ENCODE measurements at regions not wholly inside any gene's neighbourhood (a gene's known extent, or its start where the extent isn't known, plus 50 kb on each side); places are given as distances from the start of the nearest gene placed in this dataset.

DNA sequence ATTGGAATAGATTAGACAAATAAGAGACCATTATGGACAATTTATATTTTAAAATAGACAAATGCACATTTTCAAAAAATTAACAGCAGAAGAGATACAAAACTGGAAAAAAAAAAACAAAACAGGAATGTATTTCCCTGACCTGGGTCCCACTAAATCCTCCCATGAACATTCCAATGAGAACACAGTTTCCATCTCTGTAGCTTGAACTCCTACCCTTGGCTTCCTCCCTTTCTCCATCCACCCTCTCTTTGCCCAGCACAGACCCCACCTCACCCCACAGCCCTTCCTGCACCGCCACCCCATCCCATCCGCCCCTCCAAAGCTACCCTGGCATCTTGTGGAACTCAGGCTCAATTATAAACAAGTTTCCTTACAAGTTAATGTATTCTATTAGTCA is 71.2 kb upstream of the MPP7 start:
- Histone ChIP-seq H3K9me3 (replicated peaks; ENCODE audit: insufficient read depth, low read length) (no peaks in the 10 kb centered on the region), H4K20me1 (ENCODE audit: insufficient read depth, low read length) (no peaks in the 10 kb centered on the region), H3K4me3 (ENCODE audit: low read length) (no peak overlapping the region), H3K79me2 (ENCODE audit: low read length) (no peaks in the 10 kb centered on the region), H3K9me2 (replicated peaks; ENCODE audit: insufficient read depth, low read length) (no peaks in the 10 kb centered on the region), H3K27me3 (replicated peaks; ENCODE audit: insufficient read depth, low read length) (peaks cover 44% of the 10 kb centered on the region), H3F3A (ENCODE audit: insufficient read depth, low read length) (no peaks in the 10 kb centered on the region), H3K36me3 (replicated peaks; ENCODE audit: insufficient read depth, low read length) (no peaks in the 10 kb centered on the region), H3K4me1 (ENCODE audit: low read length) (no peaks in the 10 kb centered on the region), H3K4me2 (ENCODE audit: low read depth, low read length) (no peak overlapping the region), H3K9ac (ENCODE audit: low read length) (no peak overlapping the region), H3K27ac (ENCODE audit: low read length) (no peak overlapping the region), H2AFZ (ENCODE audit: low read length) (no peak overlapping the region)
- TF ChIP-seq, protein P1, sequence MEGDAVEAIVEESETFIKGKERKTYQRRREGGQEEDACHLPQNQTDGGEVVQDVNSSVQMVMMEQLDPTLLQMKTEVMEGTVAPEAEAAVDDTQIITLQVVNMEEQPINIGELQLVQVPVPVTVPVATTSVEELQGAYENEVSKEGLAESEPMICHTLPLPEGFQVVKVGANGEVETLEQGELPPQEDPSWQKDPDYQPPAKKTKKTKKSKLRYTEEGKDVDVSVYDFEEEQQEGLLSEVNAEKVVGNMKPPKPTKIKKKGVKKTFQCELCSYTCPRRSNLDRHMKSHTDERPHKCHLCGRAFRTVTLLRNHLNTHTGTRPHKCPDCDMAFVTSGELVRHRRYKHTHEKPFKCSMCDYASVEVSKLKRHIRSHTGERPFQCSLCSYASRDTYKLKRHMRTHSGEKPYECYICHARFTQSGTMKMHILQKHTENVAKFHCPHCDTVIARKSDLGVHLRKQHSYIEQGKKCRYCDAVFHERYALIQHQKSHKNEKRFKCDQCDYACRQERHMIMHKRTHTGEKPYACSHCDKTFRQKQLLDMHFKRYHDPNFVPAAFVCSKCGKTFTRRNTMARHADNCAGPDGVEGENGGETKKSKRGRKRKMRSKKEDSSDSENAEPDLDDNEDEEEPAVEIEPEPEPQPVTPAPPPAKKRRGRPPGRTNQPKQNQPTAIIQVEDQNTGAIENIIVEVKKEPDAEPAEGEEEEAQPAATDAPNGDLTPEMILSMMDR (IDR thresholded peaks at IDR 0.05; ENCODE audit: low read length), result no peak
- TF ChIP-seq EZH2phosphoT487 (IDR thresholded peaks at IDR 0.05; ENCODE audit: low read length) (no peak), EZH2 (optimal IDR thresholded peaks at IDR 0.05; ENCODE audit: low read depth, low read length) (no peak)
- DNase-seq, result no peak

DNA sequence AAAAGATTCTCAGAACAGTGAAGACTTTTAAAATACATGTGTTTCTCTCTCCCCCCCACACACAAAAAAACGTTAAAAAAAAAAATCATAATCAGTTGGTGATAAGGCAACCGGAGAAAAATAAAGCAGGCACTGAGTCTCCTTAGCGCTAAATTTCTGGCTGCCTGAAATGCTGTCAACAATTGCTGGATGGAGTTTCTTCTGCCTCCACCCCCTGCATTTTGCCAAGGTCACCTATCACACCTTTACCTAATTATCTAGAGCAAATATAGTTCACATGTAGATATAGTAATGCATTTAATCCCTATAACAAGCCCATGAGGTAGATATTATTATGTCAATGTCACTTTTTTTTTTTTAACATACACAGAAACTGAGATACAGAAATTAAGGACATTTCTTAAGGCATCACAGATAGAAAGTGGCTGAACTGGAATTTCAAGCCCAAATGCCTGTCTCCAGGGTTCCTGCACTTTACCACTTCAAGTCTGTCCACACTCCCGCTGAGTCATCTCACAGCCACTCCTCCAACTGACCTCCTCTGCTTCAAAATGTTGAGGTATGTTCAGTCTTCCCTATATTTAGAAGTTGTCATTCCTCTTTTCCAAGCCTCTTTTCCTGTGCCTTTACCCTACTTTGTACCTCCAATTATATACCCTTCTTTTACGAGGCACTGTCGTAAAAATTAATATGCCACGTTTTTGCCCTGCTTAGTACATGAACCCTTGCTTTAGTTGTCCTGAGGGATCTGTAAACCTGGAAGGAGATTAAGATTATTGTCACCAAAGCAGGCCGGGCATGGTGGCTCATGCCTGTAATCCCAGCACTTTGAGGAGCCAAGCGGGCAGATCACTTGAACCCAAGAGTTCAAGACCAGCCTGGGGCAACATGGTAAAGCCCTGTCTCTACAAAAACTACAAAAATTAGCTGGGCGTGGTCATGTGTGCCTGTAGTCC is 72.8 kb upstream of the MPP7 start:
- TF ChIP-seq, protein P1 (IDR thresholded peaks at IDR 0.05; ENCODE audit: low read length), result no peak
- TF ChIP-seq EZH2phosphoT487 (IDR thresholded peaks at IDR 0.05; ENCODE audit: low read length), result no peak
- TF ChIP-seq EZH2 (optimal IDR thresholded peaks at IDR 0.05; ENCODE audit: low read depth, low read length), result no peak
- H3K4me2 ChIP-seq (ENCODE audit: low read depth, low read length), result no peak overlapping the region
- H3K27me3 ChIP-seq (replicated peaks; ENCODE audit: insufficient read depth, low read length), result peaks cover 28% of the 10 kb centered on the region
- no peaks in the 10 kb centered on the region for H3K36me3 ChIP-seq (replicated peaks; ENCODE audit: insufficient read depth, low read length)
- no peaks in the 10 kb centered on the region for H4K20me1 ChIP-seq (ENCODE audit: insufficient read depth, low read length)
- H3K4me3 ChIP-seq (ENCODE audit: low read length), result no peak overlapping the region
- H3K4me1 ChIP-seq (ENCODE audit: low read length), result no peaks in the 10 kb centered on the region
- H3K27ac ChIP-seq (ENCODE audit: low read length), result no peak overlapping the region
- H3K9me2 ChIP-seq (replicated peaks; ENCODE audit: insufficient read depth, low read length), result no peaks in the 10 kb centered on the region
- no peaks in the 10 kb centered on the region for H3K79me2 ChIP-seq (ENCODE audit: low read length)
- no peak overlapping the region for H2AFZ ChIP-seq (ENCODE audit: low read length)
- no peaks in the 10 kb centered on the region for H3K9me3 ChIP-seq (replicated peaks; ENCODE audit: insufficient read depth, low read length)
- no peaks in the 10 kb centered on the region for H3F3A ChIP-seq (ENCODE audit: insufficient read depth, low read length)
- no peak for DNase-seq
- no peak overlapping the region for H3K9ac ChIP-seq (ENCODE audit: low read length)

GRCh38 chr10:28378986-28379585 is 76.2 kb upstream of the MPP7 start:
- H3K27me3 ChIP-seq (replicated peaks; ENCODE audit: insufficient read depth, low read length), result peaks cover 10% of the 10 kb centered on the region
- H2AFZ ChIP-seq (ENCODE audit: low read length), result no peak overlapping the region
- TF ChIP-seq EZH2 (optimal IDR thresholded peaks at IDR 0.05; ENCODE audit: low read depth, low read length), result no peak
- TF ChIP-seq, protein P1 (IDR thresholded peaks at IDR 0.05; ENCODE audit: low read length), result no peak
- TF ChIP-seq EZH2phosphoT487 (IDR thresholded peaks at IDR 0.05; ENCODE audit: low read length), result no peak

More at GRCh38 chr10:28378986-28379585, 76.2 kb upstream of the MPP7 start:
- Histone ChIP-seq H3K27ac (ENCODE audit: low read length) (no peak overlapping the region), H3K9ac (ENCODE audit: low read length) (no peak overlapping the region), H3F3A (ENCODE audit: insufficient read depth, low read length) (no peaks in the 10 kb centered on the region), H3K4me1 (ENCODE audit: low read length) (no peaks in the 10 kb centered on the region), H3K4me2 (ENCODE audit: low read depth, low read length) (no peak overlapping the region), H3K36me3 (replicated peaks; ENCODE audit: insufficient read depth, low read length) (no peaks in the 10 kb centered on the region), H3K9me2 (replicated peaks; ENCODE audit: insufficient read depth, low read length) (no peaks in the 10 kb centered on the region), H3K4me3 (ENCODE audit: low read length) (no peak overlapping the region), H4K20me1 (ENCODE audit: insufficient read depth, low read length) (no peaks in the 10 kb centered on the region), H3K79me2 (ENCODE audit: low read length) (no peaks in the 10 kb centered on the region), H3K9me3 (replicated peaks; ENCODE audit: insufficient read depth, low read length) (no peaks in the 10 kb centered on the region)
- DNase-seq, result no peak
